ENCODE measurements at regions not wholly inside any gene's neighbourhood (a gene's known extent, or its start where the extent isn't known, plus 50 kb on each side); places are given as distances from the start of the nearest gene placed in this dataset.

DNA sequence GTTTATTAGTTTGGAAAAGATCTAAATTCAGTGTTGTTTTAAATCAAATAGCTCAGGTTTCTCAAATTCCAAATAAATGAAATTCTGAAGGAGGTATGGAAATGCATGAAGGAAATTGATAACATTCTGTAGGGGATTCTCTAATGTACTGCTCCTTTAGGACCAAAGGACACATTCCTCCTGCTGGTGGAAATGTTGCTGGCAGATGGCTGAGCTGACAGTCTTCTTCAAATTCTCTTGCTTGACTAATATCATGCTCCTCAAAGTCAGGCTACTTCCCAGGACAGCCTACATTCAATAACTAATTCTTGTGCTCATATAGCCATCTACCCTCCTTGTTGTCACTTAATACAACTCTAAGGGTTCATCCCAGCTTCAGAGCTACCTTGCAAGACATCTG is 1118.5 kb downstream of the PCDH9 start:
- Histone ChIP-seq H3K4me2 (ENCODE audit: low read length) (no peak overlapping the region), H3K4me3 (ENCODE audit: low read depth, low read length) (no peak overlapping the region), H3K4me1 (no peaks in the 10 kb centered on the region), H3K27me3 (ENCODE audit: control insufficient read depth, insufficient read depth, low read length) (no peaks in the 10 kb centered on the region), H3K9ac (no peak overlapping the region), H3K79me2 (no peaks in the 10 kb centered on the region), H2AFZ (no peak overlapping the region), H3K36me3 (ENCODE audit: control insufficient read depth, insufficient read depth, low read length) (no peaks in the 10 kb centered on the region), H3K27ac (no peak overlapping the region), H3K9me3 (ENCODE audit: control insufficient read depth, low read length) (no peaks in the 10 kb centered on the region)
- TF ChIP-seq, protein P1, sequence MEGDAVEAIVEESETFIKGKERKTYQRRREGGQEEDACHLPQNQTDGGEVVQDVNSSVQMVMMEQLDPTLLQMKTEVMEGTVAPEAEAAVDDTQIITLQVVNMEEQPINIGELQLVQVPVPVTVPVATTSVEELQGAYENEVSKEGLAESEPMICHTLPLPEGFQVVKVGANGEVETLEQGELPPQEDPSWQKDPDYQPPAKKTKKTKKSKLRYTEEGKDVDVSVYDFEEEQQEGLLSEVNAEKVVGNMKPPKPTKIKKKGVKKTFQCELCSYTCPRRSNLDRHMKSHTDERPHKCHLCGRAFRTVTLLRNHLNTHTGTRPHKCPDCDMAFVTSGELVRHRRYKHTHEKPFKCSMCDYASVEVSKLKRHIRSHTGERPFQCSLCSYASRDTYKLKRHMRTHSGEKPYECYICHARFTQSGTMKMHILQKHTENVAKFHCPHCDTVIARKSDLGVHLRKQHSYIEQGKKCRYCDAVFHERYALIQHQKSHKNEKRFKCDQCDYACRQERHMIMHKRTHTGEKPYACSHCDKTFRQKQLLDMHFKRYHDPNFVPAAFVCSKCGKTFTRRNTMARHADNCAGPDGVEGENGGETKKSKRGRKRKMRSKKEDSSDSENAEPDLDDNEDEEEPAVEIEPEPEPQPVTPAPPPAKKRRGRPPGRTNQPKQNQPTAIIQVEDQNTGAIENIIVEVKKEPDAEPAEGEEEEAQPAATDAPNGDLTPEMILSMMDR (IDR thresholded peaks at IDR 0.05) = no peak

DNA sequence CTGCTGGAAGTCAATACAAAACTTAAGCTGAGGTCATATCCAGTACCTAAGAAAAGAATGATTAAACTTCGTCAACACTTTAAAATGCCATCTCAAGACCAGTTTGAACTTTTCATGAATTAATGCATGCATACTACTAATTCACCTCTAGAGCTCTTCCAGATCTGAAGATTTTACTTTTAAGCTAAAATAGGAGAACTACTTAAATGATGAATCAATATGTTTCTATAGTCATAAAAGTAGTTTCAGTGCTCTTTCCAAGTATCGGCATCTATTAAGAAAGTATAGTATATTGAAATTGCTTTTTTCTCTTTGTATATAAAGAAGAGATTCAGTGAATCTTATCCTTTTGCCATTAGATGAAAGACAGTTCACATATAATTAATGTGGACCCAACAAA is 1123.9 kb downstream of the PCDH9 start:
- H3K9ac ChIP-seq = no peak overlapping the region
- H3K79me2 ChIP-seq = no peaks in the 10 kb centered on the region
- no peak overlapping the region for H3K27ac ChIP-seq
- TF ChIP-seq, protein P1 (IDR thresholded peaks at IDR 0.05) = no peak
- H3K9me3 ChIP-seq (ENCODE audit: control insufficient read depth, low read length) = no peaks in the 10 kb centered on the region
- no peak overlapping the region for H2AFZ ChIP-seq
- no peaks in the 10 kb centered on the region for H3K27me3 ChIP-seq (ENCODE audit: control insufficient read depth, insufficient read depth, low read length)
- H3K4me2 ChIP-seq (ENCODE audit: low read length) = no peak overlapping the region
- no peaks in the 10 kb centered on the region for H3K4me1 ChIP-seq
- no peaks in the 10 kb centered on the region for H3K36me3 ChIP-seq (ENCODE audit: control insufficient read depth, insufficient read depth, low read length)
- no peak overlapping the region for H3K4me3 ChIP-seq (ENCODE audit: low read depth, low read length)

DNA sequence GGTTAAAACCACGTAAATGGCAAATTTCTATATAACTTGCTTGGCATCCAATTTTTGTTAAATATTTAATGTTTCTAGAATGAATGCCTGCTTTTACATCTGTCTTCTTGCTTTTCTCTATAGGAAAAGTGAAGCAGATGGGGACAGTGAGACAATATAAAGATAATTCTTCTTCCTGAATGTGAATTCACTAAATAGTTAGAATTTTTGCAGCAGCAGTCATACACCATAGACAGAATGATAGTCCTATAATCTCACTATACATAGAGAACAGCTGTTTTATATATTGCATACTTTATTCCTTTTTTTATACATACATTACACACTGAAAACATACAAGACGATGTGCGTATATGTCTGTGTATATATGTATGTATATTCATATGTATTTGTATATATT is 1127.3 kb downstream of the PCDH9 start:
- TF ChIP-seq, protein P1 (IDR thresholded peaks at IDR 0.05) = no peak
- H3K4me2 ChIP-seq (ENCODE audit: low read length) = no peak overlapping the region
- no peaks in the 10 kb centered on the region for H3K36me3 ChIP-seq (ENCODE audit: control insufficient read depth, insufficient read depth, low read length)
- H3K27ac ChIP-seq = no peak overlapping the region
- H2AFZ ChIP-seq = no peak overlapping the region
- H3K9ac ChIP-seq = no peak overlapping the region
- H3K79me2 ChIP-seq = no peaks in the 10 kb centered on the region
- H3K27me3 ChIP-seq (ENCODE audit: control insufficient read depth, insufficient read depth, low read length) = no peaks in the 10 kb centered on the region
- no peaks in the 10 kb centered on the region for H3K9me3 ChIP-seq (ENCODE audit: control insufficient read depth, low read length)
- no peaks in the 10 kb centered on the region for H3K4me1 ChIP-seq
- no peak overlapping the region for H3K4me3 ChIP-seq (ENCODE audit: low read depth, low read length)

DNA sequence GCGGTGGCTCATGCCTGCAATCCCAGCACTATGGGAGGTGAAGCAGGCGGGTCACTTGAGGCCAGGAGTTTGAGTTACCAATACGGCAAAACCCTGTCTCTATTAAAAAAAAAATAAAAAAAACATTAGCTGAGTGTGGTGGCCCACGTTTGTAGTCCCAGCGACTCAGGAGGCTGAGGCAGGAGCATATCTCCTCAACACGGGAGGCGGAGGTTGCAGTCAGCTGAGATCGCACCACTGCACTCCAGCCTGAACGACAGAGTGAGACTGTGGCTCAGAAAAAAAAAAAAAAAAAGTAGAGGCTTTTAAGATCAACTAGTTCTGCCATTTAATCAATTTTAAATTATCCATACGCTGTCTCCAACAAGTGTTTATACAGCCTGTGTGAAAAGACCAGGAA is 1130.3 kb downstream of the PCDH9 start:
- H2AFZ ChIP-seq = no peak overlapping the region
- H3K27me3 ChIP-seq (ENCODE audit: control insufficient read depth, insufficient read depth, low read length) = no peaks in the 10 kb centered on the region
- H3K27ac ChIP-seq = no peak overlapping the region
- no peak overlapping the region for H3K4me3 ChIP-seq (ENCODE audit: low read depth, low read length)
- H3K4me2 ChIP-seq (ENCODE audit: low read length) = no peak overlapping the region
- H3K79me2 ChIP-seq = no peaks in the 10 kb centered on the region
- H3K9ac ChIP-seq = no peak overlapping the region
- no peaks in the 10 kb centered on the region for H3K4me1 ChIP-seq
- no peaks in the 10 kb centered on the region for H3K36me3 ChIP-seq (ENCODE audit: control insufficient read depth, insufficient read depth, low read length)
- no peaks in the 10 kb centered on the region for H3K9me3 ChIP-seq (ENCODE audit: control insufficient read depth, low read length)
- TF ChIP-seq, protein P1 (IDR thresholded peaks at IDR 0.05) = no peak

DNA sequence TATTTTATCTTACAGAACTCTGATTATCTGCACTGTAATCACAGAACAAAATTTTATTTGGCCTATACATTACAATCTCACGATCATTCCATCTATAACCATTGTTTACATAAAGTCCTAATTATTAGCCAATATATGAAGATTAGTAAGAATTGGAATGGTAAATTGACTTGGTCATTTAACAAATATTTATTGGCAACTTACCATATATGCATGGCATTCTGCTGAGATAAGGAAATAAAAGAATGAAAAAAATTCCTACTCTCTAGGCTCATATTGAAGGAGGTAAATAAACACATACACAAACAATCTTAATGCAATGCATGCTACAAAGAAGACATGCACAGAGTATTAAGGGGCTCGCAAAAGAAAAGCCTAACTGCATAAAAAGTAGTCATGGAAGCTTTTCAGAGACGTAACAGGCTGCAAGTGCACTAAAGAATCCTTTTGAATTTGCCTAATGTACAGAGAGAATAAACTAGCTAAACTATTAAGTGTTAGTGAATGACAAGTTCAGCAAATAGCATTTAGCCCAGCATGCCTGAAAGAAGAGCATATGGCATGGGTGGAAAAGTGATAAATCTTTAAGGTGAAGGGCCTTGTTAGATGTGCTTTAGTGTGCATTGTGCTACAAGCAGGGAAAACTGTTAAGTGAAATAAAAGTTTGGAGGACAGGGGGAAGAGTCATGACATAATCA is 1131.1 kb downstream of the PCDH9 start:
- H3K36me3 ChIP-seq (ENCODE audit: control insufficient read depth, insufficient read depth, low read length) = no peaks in the 10 kb centered on the region
- no peak overlapping the region for H3K4me2 ChIP-seq (ENCODE audit: low read length)
- no peaks in the 10 kb centered on the region for H3K27me3 ChIP-seq (ENCODE audit: control insufficient read depth, insufficient read depth, low read length)
- no peak overlapping the region for H3K27ac ChIP-seq
- H3K4me1 ChIP-seq = no peaks in the 10 kb centered on the region
- H3K4me3 ChIP-seq (ENCODE audit: low read depth, low read length) = no peak overlapping the region
- H3K9me3 ChIP-seq (ENCODE audit: control insufficient read depth, low read length) = no peaks in the 10 kb centered on the region
- H3K9ac ChIP-seq = no peak overlapping the region
- no peak overlapping the region for H2AFZ ChIP-seq
- no peaks in the 10 kb centered on the region for H3K79me2 ChIP-seq
- TF ChIP-seq, protein P1 (IDR thresholded peaks at IDR 0.05) = no peak

Measured in parathyroid adenoma (tissue), 2 donors.